ENCODE measurements at regions not wholly inside any gene's neighbourhood (a gene's known extent, or its start where the extent isn't known, plus 50 kb on each side); places are given as distances from the start of the nearest gene placed in this dataset.

GRCh38 chr6:155890409-155890808 lies 434.8 kb upstream of the NOX3 start:
- no peak for TF ChIP-seq POLR2A (IDR thresholded peaks at IDR 0.05; ENCODE audit: low read length)
- no peak for TF ChIP-seq GATA1 (IDR thresholded peaks at IDR 0.05; ENCODE audit: low read depth, low read length)
